DMS79 (cell line): ENCODE measurements at regions not wholly inside any gene's neighbourhood (a gene's known extent, or its start where the extent isn't known, plus 50 kb on each side); places are given as distances from the start of the nearest gene placed in this dataset.
"Not testable (repeated sequence)": the region's sequence is repeated elsewhere in the genome, so short reads cannot be mapped to it uniquely, and the experiment has no call there.

Source experiments
- DNase-seq: peaks from one replicate; lab custom pipeline; 2025; lab: John Stamatoyannopoulos, UW

DNA sequence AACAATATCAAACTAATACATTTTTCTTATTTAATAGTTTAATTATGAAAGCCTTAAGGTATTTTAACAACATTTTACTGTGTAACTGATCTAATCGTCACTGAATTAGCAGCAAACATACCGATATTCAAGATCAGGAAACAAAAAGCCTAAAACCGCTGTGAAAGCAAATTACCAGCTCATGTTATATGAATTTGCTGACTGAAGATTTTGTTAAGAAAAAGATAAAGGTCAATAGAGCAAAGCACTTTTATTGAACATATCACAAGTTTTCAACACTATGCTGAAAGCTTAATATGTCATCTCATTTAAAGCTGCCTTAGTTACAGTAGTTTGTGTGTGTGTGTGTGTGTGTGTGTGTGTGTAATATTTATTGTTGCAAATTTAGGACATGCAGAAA, 1634.9 kb upstream of the NUDT12 start:
- DNase-seq = no peak

GRCh38 chr5:105195765-105196164, 1633.2 kb upstream of the NUDT12 start:
- DNase-seq = no peak

DNA sequence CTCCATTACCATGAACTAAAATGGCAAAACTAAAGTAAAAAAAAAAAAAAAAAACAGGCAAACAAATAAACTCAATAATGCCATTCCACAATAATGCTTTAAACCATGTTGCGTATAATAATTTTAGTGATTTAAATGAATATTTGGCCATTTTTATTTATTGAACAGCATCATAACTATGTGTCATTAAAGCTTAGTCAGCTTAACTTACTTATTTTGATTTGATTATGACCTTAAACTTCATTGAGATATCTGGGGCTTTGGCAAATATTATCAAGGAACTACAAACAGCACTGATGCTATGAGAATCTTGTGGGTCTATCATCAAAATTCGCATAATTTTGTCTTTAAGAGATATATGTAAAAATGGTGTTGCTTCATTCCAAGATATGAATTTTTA, 1610.3 kb upstream of the NUDT12 start:
- no peak for DNase-seq

- no peak for DNase-seq
Observed at GRCh38 chr5:105168806-105169205, 1606.2 kb upstream of the NUDT12 start.

DNA sequence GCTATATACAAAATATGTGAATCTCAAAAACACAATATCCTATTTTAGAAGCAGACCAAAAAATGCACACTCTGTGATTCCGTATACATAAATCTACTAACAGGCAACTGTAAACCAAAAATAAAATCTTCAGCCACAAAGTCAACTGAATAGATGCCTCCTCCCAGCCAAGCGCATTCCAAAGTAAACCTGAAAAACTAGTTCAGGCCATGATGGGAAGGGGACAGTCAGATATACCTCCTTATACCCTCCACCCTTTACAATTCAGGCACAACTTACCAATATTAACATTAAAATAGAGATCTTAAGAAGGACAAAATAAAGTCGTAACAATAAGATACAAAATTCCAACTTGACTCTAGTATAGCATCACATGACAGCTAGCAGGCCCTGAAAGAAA, 1604.5 kb upstream of the NUDT12 start:
- DNase-seq = no peak

DNA sequence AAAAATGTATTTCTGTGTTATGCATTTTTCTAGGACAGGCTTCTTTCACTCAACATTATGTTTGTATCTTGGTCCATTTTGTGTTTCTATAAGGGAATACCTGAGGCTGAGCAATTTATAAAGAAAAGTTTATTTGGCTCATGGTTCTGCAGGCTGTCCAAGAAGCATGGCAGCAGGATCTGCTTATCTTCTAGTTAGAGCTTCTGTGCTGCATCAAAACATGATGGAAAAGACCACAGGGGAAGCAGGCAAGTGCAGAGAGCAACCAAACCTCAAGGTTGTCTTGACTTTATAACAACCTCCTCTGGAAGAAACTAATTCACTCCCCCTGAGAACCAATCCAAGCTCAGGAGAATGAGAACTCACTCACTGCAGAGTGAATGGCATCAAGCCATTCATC, 1601.0 kb upstream of the NUDT12 start:
- no peak for DNase-seq

DNA sequence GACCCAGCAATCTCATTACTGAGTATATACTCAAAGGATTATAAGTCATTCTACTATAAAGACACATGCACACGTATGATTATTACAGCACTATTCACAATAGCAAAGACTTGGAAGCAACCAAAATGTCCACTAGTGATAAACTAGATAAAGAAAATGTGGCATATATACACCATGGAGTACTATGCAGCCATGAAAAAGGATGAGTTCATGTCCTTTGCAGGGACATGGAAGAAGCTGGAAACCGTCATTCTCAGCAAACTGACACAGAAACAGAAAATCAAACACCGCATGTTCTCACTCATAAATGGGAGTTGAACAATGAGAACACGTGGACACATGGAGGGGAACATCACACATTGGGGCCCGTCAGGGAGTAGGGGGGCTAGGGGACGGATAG, 1600.0 kb upstream of the NUDT12 start:
- DNase-seq = not testable (repeated sequence)

DNA sequence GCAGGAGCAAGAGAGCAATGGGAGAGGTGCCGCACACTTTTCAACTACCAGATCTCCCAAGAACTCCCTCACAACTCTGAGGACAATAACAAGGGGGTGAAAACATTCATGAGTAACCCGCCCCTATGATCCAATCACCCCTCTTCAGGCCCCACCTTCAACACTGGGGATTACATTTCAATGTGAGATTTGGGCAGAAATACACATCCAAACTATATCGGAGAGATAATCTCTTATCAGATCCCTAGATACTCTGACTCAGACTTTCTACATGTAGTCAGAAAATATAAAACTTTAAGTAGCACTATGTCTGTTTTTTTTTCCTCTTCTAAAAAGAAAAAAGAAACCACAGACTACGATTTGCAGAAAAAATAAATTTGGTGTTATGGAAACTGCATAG, 1595.9 kb upstream of the NUDT12 start:
- DNase-seq = no peak

GRCh38 chr5:105150323-105150722, 1587.7 kb upstream of the NUDT12 start:
- DNase-seq = no peak

DNA sequence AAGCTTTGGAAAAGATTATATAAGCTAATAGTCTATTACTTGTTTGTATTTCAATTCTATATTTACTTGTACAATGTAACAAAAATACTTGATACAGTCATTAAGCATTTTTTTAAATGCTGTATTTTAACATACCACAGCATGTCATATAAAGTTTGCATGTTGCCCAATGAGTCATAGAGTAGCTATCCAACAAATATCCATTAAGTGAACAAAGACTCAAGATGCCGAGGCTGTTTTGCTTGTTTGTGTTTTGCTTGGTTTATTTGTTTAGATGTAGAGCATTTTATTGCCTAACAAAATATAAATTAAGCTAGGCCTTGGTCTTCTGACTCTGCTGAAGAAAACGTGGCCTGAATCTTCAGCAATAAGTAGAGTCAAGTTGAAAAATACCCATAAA, 1584.3 kb upstream of the NUDT12 start:
- DNase-seq = no peak

DNA sequence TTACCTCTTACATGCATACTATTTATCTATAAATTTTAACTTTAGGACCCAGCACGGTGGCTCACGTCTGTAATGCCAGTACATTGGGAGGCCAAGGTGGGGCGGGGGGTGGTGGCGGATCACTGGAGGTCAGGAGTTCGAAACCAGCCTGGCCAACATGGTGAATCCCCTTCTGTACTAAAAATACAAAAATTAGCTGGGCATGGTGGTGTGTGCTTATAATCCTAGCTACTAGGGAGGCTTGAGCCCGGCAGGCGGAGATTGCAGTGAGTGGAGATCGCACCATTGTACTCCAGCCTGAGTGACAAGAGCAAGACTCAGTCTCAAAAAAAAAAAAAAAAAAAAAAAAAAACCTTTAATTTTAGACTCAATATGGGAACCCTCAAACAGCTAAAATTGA, 1582.6 kb upstream of the NUDT12 start:
- DNase-seq = no peak

- DNase-seq = no peak
Observed at GRCh38 chr5:105134328-105134727, 1571.7 kb upstream of the NUDT12 start.

DNA sequence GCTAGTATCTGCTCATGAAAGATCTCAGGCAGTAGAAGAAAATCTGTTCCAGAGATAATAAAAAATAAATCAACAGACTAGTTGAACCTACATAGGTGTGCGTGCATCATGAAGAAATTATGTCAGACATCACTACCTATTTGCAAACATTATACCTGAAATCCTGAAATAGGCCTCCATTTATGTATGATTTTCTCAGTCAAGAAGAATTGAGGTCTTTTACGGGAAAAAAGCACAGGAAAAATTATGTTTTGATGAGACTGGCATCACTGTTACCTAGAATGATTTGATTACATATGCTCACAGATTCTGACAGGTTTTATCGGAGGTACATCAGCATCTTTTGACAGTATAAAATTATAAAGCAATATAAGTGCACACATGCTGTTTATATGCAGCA, 1570.5 kb upstream of the NUDT12 start:
- no peak for DNase-seq

DNA sequence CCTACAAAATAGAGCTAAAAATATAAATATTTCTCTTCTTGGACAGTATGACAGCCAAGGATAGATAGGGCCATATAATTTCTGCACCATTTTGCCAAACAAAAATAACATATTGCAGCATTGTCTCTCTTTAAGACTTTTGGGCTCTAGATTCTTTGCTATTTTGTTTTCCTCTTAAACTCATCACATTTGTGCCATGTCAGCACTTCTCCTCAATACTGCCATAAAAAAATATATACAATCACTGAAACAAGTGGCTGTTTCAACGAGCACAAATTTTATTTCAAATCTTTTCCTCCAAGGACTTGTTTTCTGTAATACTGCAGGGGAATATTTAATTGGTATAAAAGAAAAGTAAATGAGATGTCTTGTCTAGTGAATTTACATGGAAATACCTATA, 1570.0 kb upstream of the NUDT12 start:
- DNase-seq = no peak

DNA sequence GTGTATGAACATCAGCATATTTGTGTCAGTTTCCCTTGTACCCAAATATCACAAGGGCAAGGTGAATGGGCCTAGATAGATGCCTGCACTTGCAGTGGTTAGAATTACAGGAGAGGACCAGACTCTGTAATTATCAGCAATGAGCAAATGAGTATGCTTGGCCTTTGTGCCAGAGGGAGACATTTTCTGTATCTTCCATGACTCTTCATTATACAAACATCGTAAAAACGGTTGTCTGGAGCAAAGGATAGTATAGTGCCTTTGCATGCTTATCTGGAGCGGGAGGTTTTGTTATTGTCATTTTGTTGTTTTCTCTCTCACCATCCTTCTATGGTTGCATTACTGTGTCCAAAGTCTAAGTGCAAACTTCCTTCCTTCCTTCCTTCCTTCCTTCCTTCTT, 1568.5 kb upstream of the NUDT12 start:
- no peak for DNase-seq

- DNase-seq = no peak
Observed at GRCh38 chr5:105101577-105101976, 1539.0 kb upstream of the NUDT12 start.

- no peak for DNase-seq
Observed at GRCh38 chr5:105088961-105089360, 1526.4 kb upstream of the NUDT12 start.

- no peak for DNase-seq
Observed at GRCh38 chr5:105088102-105088501, 1525.5 kb upstream of the NUDT12 start.

- DNase-seq = no peak
Observed at GRCh38 chr5:105057893-105058292, 1495.3 kb upstream of the NUDT12 start.

GRCh38 chr5:105057001-105057436, 1494.4 kb upstream of the NUDT12 start:
- no peak for DNase-seq

DNA sequence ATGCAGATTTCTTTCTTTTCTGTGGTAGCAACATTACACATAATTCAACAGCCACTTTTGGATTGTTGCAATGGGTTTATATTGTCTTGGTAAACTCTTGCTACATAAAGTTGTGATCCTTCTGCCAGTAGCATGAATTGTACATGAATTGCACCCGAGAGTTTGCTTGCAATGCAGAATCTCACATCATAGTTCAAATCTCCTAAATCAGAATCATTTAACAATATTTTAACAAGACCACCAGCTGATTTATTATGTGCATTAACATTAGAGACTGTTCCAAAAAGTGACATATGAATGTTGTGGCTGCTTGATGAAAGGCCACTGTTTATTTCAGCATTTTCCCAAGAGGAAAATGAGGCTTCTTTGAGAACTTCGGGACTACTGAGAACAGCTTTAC, 1491.8 kb upstream of the NUDT12 start:
- DNase-seq = no peak

GRCh38 chr5:105042623-105043022, 1480.0 kb upstream of the NUDT12 start:
- DNase-seq = no peak

DNA sequence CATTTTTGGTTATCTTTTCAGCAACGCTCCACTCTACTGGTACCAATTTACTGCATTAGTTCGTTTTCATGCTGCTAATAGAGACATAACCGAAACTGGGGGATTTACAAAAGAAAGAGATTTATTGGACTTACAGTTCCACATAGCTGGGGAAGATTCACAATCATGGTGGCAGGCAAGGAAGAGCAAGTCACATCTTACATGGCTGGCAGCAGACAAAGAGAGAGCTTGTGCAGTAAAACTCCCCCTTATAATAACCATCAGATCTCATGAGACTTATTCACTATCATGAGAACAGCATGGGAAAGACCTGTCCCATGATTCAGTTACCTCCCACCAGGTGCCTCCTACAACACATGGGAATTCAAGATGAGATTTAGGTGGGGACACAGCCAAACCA, 1474.2 kb upstream of the NUDT12 start:
- DNase-seq = not testable (repeated sequence)

DNA sequence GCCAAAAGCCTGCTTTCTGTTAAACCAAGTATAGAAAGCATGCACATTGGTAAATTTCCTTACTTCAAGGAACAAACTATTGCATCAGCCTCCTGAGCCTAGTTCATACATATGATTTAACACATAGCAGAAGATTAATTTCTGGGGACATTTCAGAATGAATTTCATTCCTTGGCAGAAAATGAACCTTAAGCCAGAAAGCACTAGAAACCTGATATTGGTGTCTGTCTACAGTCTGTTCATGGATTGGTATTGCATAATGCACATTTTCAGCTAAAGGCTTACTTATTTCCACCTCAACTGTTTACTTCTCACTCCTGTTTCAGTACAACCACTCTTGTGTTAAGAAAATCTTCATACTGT, 1471.8 kb upstream of the NUDT12 start:
- DNase-seq = no peak
